Amniotic epithelial cell (primary cell): ENCODE measurements at regions not wholly inside any gene's neighbourhood (a gene's known extent, or its start where the extent isn't known, plus 50 kb on each side); places are given as distances from the start of the nearest gene placed in this dataset.
A peak's percentile ranks its signal among the peaks of the same experiment; 100 is the strongest.

Experiments
- DNase-seq: peaks from one replicate; pipeline ENCODE4 v3.0.0-alpha.2; 2010; ENCODE audit warnings: low read depth

DNA sequence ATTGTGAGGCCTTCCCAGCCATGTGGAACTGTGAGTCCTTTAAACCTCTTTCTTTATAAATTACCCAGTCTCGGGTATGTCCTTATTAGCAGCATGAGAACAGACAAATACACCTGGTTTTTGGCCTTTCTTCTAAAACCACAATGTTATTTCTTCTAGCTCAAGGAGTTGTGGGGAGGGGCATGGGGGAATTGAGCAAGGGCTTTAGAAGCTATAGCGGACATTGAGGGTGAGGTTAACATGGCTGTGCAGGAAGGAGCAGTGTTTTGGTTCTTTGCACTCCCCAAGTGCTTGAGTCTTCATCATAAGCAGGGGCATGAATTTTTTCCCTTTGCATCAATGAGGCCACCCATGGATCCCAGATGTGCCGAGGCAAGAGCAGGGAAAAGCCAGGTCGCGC is 86.8 kb downstream of the SPRING1 start:
- DNase-seq = no peak

DNA sequence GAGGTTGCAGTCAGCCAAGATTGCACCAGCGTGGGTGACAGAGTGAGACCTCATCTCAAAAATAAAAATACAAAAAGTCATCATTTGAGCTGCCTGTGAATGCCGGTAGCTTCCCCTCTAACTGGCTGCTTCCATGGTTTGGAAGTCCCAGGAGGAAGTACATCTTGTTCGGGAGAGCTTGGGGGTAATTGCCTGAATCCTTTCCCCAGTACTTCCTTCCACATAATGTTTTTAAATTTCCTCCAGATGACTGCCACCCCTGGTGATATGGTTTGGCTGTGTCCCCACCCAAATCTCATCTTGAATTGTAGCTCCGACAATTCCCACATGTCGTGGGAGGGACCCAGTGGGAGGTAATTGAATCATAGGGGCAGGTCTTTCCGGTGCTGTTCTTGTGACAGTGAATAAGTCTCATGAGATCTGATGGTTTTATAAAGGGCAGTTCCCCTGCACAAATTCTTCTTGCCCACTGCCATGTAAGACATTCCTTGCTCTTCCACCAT is 87.2 kb downstream of the SPRING1 start:
- DNase-seq = no peak

DNA sequence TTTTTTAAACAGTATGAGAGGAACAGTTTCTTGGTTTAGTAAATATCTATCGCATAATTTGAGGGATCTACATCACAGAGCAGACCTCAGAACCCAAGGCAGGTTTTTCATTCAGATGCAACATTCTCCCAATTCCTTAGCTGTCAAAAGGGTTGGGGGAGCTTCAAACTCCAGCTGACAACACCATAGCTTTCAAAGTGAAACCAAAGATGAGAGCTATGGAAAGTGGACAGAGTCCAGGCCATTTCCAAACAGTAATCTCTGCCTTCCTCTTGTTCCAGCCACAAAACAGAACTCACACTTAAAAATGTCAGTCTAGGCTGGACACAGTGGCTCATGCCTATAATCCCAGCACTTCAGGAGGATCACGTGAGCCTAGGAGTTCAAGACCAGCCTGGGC is 87.8 kb downstream of the SPRING1 start:
- no peak for DNase-seq

DNA sequence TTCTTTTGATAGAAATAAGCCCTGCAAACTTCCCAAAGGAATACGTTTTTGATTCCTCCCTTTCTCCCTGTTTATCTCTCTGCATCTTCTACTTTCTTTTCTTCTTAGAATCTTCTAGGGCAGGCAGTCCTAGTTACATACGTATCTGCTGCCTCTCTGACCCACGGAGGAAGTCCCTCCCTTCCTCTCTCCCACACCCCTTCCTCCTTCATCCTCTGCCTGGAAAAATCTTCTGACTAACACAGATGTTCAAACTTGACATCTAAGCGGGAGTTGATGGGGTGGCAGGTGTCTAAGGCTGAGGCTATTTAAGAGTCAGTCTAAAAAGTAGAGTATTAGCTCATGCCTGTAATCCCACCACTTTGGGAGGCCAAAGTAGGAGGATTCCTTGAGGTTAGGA is 88.6 kb downstream of the MAP1LC3B2 start:
- no peak for DNase-seq

DNA sequence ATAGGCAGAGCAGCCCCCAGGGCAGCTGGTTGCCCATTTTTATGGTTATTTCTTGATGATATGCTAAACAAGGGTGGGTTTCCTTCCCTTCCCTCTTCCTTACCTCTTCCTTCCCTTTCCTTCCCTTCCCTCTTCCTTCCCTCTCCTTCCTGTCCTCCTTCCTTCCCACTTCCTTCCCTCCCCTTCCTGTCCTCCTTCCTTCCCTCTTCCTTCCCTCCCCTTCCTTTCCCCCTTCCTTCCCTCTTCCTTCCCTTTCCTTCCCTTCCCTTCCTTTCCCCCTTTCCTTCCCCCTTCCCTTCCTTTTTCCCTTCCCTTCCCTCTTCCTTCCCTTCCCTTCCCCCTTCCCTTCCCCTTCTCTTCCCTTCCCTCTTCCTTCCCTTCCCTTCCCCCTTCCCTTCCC is 87.7 kb downstream of the MAP1LC3B2 start:
- no peak for DNase-seq

DNA sequence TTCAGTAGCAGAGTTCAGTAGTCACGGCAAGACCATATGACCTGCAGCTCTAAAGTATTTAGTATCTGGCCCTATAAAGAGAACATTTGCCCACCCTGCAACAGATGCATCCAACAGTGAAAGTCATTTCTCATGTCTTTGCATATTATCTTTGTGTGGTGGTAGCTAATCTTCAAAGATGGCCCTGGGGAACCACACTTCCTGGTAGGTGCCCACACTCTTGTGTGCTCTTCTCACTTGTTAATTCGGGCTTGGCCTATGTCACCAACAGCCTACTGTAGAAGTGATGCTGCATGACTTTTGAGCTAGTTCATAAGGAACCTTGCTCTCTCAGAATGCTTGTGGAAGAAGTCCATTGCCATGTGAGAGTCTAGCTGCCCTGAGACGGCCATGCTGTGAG is 85.6 kb downstream of the MAP1LC3B2 start:
- DNase-seq = no peak

DNA sequence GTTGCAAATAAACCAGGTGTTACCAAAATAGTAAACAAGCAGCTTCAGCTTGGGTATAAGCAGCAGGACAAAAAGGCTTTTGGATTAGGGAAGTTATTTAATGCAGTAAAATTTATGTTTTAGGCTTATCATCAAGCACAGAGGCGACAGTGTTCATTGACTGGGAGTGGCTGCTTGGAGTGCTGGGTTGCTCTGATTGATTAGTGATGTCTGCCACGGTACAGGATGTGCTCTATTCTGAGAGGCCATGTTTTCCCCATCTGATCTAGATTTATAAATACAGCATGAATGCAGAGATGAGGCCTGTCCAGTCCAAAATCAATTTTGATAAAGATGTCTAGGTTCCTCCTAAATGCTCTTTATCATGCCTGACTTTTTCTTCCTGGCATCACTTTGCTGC is 83.5 kb downstream of the MAP1LC3B2 start:
- DNase-seq = peak; percentile 10

DNA sequence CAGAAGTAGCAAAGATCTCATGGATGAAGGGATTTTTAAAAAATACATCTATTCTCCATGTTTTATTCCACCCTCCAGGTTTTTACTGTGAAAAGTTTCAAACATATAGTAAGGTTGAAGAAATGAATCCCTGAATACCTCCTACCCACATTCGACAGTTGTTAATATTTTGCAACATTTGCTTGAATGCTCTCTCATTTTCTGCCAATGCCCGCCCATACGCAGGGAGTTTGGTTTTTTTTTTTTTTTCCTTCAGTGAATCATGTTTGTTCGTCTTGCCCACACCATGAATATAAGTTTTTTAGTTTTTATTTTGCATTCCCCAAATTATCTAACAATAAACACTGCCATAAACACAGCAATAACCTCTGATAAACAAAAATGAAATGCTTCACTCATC is 82.9 kb downstream of the MAP1LC3B2 start:
- DNase-seq = no peak

DNA sequence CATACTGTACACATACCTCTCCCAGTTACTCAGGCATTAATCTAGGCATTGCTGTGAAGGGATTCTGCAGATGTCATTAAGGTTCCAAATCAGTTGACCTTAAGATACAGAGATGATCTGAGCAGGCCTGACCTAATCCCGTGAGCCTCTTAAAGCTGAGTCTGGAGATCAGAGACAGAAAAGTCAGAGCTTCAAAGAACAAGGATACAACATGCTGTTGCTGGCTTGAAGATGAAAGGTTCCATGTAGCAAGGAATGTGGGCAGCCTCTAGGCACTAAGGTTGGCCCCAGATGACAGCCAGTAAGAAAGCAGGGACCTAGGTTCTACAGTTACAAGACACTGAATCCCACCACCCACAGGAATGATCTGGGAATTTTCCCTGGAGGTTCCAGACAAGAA is 81.1 kb downstream of the MAP1LC3B2 start:
- DNase-seq = no peak

DNA sequence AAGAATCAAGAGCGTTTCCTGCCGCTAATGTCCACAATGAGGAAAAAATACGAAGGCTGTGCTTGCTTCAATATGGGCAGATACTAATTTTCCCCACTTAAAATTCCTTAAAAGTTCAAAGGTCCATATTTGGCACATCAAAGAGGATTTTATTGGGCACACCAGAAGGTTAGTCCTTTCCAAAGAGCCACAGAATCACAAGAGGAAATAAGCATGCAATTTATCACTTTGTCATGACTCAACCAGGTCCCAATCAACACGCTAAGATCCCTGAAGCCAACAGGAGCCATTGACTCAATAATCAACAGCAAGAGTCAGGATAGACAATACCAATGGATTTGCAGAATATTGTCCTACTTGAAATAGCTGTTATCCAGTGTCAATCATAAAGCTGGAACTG is 80.6 kb downstream of the MAP1LC3B2 start:
- no peak for DNase-seq

DNA sequence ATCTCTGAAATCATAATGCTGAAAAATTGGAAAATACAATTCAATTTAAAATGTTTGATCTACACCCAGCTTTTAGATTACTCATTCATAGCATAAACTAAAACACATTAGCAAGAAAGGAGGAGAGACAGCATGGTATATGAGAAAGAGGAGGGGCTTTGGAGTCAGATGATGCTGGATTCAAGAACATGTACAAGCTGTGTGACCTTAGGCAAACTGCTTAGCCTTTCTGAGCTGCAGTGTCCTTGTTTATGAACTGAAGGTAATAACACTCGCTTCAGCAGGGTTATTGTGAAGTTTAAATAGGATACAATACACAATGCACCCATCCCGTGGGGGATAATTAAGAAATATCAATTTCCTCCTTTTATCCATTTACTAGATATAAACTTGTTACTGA is 79.2 kb downstream of the MAP1LC3B2 start:
- DNase-seq = no peak

DNA sequence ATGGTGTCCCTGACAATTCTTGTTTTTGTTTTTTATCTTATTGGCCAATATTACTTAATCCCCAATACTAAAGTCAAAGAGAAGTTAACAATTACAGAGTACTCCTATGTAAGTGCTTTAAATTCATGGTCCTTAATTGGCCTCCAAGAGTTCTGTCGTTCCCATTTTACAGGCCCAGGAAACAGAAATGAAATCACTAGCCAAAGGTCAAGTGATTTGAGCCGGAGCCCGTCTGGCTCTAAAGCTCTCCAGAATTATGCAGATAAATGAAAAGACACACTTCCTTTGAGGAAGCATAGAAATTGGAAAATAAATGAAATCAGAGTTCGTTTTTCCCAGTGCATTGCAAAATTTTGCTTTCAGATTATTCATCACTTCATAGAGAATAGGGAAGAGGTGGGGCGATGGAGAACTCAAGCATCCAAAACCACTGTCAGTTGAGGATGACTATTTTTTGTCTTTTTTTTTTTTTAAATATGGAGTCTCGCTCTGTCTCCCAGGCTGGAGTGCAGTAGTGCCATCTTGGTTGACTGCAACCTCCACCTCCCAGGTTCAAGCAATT is 78.5 kb downstream of the MAP1LC3B2 start:
- DNase-seq = no peak

DNA sequence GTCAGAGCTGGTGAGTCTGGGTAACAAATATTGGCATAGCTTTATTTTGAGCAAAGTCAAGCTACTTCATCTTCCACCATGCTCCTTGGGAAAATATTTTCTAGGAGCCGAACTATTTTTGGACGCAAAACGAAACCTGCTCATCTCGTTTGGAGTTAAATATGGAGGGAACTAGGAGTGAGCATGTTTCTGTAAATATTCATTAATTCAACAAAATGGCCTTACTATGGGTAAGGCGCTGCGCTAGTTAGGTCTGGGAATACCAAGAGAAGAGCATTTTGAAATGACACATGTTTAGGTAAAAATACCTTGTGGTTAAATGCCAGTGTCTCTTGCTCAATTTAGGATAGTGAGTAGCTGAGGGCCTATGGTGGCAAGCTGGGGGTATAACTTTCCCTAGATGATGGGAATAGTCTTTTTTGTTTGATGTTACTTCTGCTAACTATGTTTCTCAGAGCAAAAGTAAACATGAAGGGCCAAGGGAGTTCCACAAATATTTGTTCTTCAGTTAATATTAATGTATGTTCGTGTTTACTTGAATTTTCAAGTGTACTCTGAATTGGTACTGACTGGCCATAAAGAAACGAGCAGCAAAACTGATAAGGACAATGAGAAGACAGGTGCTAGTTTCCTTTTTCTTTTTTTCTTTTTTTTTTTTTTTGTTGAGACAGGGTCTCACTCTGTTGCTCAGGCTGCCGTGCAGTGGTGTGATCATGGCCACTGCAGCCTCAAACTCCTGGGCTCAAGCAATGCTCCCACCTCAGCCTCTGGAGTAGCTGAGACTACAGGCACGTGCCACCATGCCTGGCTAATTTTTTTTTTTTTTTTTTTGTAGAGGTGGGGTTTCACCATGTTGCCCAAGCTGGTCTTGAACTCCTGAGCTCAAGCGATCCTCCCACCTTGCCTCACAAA is 77.7 kb downstream of the MAP1LC3B2 start:
- no peak for DNase-seq

DNA sequence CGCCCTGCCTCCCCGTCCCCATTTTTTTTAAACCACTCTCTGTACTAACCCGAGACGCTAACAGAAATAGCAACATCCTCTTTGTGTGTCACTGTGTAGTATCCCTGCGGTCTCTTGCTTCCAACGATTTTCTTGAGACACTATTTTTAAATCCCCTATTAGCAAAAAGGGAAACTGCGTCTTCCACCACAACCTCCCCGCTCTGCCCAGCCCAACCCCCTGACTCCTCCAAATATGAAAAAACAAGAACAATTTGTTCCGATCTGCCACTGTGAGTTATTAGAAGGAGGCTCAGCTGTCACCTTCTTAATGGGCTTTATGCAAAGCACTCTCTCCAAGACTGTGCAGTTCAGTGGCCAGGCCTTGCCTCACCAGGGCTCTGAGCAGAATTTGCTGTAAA is 76.3 kb downstream of the MAP1LC3B2 start:
- DNase-seq = no peak

DNA sequence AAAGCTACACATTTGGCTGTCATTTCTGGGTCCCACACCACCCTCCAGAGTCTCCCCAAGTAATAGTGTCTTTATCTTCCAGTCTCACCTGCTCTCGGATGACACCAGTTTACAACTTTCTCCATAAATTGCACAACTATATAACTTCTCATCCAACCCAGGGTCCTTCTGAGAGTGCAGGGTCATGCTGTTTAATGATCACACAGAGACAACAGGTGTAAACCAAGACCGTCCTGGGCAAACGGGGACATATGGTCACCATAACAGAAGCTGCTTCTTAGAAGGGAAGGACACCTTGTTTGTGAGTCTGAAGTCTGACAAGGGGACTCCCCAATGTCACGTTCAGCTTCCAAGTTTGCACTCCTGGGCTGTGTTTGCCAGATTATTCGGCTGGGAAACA is 74.3 kb downstream of the MAP1LC3B2 start:
- no peak for DNase-seq

DNA sequence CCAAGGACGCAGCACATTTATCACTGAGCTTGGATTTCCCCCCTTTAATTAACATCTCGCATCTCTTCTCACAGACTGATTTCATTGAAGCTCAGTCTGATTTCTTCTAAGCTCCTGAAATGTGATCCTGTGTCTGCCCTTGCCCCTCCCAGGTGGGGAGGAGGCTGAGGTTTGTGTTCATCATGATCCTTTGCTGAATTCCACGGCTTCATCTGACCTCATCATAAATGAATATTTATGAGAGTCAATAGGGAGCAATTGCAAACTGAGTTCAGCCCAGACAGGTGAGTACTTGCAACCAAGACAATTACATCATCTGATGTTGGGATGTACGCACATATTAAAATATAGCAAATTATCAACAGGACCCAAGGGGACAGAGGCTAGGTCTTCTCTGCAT is 72.4 kb downstream of the MAP1LC3B2 start:
- no peak for DNase-seq

DNA sequence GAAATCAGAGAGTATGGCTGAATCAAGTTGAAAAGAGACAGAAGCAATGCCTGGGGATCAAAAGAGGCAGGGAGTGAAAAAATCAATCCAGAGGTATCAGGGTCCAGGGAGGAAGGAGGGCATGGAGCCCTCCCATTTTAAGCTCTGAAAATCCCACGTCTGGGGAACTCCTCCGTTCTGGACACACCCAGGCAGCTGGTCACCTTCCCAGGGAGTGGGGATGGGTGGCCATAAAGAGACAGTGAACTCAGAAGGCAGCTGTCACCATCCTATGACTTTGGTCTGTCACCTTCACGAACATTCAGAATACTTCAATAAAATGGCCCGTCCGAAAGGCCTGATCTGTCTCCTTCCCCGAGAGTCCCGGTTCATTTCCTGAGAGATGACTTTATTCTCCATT is 71.6 kb downstream of the MAP1LC3B2 start:
- DNase-seq = no peak

DNA sequence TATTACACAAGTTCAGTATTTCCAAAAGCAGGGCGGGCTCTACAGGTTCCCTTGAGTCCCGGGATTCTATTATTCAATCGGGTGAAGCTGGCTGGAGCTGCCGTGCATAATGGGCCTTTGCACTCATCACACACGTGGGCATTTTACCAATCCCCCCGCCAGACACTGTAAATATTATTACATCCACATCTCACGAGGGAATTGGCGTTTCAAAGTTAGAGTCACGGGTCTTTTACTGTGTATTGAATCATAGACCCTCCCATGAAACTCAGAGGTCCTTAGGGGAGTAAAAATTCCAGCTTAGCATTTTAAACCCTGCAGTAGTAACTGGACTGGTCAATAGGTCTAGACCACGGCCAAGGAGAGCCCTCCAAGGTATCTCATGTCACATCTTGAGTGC is 70.3 kb downstream of the MAP1LC3B2 start:
- DNase-seq = no peak

DNA sequence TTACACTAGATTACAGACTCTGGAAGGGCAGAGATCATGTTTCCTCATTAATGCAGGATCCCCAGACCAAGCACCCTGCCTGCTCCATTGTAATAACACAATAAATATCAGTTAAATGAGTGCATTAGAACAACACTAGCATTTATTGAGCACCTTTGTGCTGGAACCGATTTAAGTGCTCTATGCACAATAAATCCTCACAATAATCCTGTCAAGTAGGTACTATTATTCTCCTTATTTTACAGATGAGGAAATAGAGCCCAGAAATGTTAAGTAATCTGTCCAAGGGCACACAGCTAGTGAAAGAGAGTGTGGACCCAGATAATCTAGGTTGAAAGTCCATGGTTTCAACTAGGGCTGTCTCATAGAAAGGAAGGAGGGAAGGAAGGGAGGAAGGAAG is 69.8 kb downstream of the MAP1LC3B2 start:
- no peak for DNase-seq

DNA sequence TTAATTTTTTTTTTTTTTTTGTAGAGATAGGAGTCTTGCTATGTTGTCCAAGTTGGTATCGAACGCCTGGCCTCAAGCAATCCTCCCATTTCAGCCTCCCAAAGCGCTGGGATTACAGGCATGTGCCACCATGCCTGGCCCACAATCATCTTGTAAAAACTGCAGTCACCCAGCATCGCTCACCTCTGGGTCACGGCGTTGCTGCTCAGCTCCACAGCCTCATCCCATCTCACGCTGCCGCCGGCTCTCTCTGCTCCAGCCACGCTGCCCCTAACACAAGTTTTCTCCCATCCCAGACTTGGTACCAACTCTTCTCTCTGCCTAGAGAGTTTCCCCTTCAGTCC is 69.2 kb downstream of the MAP1LC3B2 start:
- no peak for DNase-seq
